ENCODE measurements at regions not wholly inside any gene's neighbourhood (a gene's known extent, or its start where the extent isn't known, plus 50 kb on each side); places are given as distances from the start of the nearest gene placed in this dataset.

DNA sequence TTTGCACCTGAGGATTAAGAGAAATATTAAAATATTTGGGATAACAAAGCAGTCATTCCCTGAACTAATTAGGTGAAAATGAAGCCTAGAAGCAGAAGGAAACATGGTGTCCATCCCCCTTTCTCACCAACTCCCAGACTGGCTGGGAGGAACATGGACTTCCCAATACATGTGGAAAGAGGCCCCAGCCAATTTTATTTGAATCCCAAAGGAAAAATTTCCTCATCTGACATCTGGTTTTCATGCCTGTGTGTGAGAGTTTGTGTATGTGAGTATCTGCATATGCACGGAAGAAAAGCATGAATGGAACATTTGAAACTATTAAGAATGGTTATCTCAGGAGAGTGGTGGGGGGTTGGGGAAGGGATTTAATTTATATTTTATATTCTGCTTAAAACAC is 84.3 kb downstream of the COPS8 start (continued):
- TF ChIP-seq, protein P1, sequence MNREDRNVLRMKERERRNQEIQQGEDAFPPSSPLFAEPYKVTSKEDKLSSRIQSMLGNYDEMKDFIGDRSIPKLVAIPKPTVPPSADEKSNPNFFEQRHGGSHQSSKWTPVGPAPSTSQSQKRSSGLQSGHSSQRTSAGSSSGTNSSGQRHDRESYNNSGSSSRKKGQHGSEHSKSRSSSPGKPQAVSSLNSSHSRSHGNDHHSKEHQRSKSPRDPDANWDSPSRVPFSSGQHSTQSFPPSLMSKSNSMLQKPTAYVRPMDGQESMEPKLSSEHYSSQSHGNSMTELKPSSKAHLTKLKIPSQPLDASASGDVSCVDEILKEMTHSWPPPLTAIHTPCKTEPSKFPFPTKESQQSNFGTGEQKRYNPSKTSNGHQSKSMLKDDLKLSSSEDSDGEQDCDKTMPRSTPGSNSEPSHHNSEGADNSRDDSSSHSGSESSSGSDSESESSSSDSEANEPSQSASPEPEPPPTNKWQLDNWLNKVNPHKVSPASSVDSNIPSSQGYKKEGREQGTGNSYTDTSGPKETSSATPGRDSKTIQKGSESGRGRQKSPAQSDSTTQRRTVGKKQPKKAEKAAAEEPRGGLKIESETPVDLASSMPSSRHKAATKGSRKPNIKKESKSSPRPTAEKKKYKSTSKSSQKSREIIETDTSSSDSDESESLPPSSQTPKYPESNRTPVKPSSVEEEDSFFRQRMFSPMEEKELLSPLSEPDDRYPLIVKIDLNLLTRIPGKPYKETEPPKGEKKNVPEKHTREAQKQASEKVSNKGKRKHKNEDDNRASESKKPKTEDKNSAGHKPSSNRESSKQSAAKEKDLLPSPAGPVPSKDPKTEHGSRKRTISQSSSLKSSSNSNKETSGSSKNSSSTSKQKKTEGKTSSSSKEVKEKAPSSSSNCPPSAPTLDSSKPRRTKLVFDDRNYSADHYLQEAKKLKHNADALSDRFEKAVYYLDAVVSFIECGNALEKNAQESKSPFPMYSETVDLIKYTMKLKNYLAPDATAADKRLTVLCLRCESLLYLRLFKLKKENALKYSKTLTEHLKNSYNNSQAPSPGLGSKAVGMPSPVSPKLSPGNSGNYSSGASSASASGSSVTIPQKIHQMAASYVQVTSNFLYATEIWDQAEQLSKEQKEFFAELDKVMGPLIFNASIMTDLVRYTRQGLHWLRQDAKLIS (CRISPR knock-in tag; IDR thresholded peaks at IDR 0.05) = no peak
- TF ChIP-seq KHSRP (IDR thresholded peaks at IDR 0.05) (no peak), HDAC8 (tag; IDR thresholded peaks at IDR 0.05) (no peak), HNRNPUL1 (IDR thresholded peaks at IDR 0.05; ENCODE audit: low read length) (no peak), HLTF (IDR thresholded peaks at IDR 0.05) (no peak), RBM22 (IDR thresholded peaks at IDR 0.05; ENCODE audit: low read depth, low read length, poor library complexity, severe bottlenecking) (no peak), RNF2 (IDR thresholded peaks at IDR 0.05) (no peak), PHTF2 (CRISPR knock-in tag; IDR thresholded peaks at IDR 0.05) (no peak), ZNF764 (CRISPR knock-in tag; IDR thresholded peaks at IDR 0.05; ENCODE audit: low read depth) (no peak)
- TF ChIP-seq, protein P2, sequence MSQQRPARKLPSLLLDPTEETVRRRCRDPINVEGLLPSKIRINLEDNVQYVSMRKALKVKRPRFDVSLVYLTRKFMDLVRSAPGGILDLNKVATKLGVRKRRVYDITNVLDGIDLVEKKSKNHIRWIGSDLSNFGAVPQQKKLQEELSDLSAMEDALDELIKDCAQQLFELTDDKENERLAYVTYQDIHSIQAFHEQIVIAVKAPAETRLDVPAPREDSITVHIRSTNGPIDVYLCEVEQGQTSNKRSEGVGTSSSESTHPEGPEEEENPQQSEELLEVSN (IDR thresholded peaks at IDR 0.05; ENCODE audit: borderline replicate concordance in 1 of 2, extremely low read depth in 1 of 2, insufficient read depth in 1 of 2, insufficient read length in 1 of 2, low read depth in 1 of 2, low read length in 1 of 2, poor library complexity in 1 of 2, severe bottlenecking in 1 of 2) = no peak
- TF ChIP-seq, protein P3, sequence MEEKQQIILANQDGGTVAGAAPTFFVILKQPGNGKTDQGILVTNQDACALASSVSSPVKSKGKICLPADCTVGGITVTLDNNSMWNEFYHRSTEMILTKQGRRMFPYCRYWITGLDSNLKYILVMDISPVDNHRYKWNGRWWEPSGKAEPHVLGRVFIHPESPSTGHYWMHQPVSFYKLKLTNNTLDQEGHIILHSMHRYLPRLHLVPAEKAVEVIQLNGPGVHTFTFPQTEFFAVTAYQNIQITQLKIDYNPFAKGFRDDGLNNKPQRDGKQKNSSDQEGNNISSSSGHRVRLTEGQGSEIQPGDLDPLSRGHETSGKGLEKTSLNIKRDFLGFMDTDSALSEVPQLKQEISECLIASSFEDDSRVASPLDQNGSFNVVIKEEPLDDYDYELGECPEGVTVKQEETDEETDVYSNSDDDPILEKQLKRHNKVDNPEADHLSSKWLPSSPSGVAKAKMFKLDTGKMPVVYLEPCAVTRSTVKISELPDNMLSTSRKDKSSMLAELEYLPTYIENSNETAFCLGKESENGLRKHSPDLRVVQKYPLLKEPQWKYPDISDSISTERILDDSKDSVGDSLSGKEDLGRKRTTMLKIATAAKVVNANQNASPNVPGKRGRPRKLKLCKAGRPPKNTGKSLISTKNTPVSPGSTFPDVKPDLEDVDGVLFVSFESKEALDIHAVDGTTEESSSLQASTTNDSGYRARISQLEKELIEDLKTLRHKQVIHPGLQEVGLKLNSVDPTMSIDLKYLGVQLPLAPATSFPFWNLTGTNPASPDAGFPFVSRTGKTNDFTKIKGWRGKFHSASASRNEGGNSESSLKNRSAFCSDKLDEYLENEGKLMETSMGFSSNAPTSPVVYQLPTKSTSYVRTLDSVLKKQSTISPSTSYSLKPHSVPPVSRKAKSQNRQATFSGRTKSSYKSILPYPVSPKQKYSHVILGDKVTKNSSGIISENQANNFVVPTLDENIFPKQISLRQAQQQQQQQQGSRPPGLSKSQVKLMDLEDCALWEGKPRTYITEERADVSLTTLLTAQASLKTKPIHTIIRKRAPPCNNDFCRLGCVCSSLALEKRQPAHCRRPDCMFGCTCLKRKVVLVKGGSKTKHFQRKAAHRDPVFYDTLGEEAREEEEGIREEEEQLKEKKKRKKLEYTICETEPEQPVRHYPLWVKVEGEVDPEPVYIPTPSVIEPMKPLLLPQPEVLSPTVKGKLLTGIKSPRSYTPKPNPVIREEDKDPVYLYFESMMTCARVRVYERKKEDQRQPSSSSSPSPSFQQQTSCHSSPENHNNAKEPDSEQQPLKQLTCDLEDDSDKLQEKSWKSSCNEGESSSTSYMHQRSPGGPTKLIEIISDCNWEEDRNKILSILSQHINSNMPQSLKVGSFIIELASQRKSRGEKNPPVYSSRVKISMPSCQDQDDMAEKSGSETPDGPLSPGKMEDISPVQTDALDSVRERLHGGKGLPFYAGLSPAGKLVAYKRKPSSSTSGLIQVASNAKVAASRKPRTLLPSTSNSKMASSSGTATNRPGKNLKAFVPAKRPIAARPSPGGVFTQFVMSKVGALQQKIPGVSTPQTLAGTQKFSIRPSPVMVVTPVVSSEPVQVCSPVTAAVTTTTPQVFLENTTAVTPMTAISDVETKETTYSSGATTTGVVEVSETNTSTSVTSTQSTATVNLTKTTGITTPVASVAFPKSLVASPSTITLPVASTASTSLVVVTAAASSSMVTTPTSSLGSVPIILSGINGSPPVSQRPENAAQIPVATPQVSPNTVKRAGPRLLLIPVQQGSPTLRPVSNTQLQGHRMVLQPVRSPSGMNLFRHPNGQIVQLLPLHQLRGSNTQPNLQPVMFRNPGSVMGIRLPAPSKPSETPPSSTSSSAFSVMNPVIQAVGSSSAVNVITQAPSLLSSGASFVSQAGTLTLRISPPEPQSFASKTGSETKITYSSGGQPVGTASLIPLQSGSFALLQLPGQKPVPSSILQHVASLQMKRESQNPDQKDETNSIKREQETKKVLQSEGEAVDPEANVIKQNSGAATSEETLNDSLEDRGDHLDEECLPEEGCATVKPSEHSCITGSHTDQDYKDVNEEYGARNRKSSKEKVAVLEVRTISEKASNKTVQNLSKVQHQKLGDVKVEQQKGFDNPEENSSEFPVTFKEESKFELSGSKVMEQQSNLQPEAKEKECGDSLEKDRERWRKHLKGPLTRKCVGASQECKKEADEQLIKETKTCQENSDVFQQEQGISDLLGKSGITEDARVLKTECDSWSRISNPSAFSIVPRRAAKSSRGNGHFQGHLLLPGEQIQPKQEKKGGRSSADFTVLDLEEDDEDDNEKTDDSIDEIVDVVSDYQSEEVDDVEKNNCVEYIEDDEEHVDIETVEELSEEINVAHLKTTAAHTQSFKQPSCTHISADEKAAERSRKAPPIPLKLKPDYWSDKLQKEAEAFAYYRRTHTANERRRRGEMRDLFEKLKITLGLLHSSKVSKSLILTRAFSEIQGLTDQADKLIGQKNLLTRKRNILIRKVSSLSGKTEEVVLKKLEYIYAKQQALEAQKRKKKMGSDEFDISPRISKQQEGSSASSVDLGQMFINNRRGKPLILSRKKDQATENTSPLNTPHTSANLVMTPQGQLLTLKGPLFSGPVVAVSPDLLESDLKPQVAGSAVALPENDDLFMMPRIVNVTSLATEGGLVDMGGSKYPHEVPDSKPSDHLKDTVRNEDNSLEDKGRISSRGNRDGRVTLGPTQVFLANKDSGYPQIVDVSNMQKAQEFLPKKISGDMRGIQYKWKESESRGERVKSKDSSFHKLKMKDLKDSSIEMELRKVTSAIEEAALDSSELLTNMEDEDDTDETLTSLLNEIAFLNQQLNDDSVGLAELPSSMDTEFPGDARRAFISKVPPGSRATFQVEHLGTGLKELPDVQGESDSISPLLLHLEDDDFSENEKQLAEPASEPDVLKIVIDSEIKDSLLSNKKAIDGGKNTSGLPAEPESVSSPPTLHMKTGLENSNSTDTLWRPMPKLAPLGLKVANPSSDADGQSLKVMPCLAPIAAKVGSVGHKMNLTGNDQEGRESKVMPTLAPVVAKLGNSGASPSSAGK (IDR thresholded peaks at IDR 0.05) = no peak
